Lung (tissue), 11 donors: ENCODE measurements at regions not wholly inside any gene's neighbourhood (a gene's known extent, or its start where the extent isn't known, plus 50 kb on each side); places are given as distances from the start of the nearest gene placed in this dataset.

Experiments used
- ATAC-seq: fragments of 200-7000 bp; cut with Tn5 transposase; one replicate; pipeline ENCODE4 v1.9.1; 2020; ENCODE audit warnings: moderate number of reproducible peaks; ENCODE audit not compliant: insufficient read depth, low FRiP score
- DNase-seq, 3 donors: peaks; one replicate each; pipeline ENCODE4 v3.0.0-alpha.2; 2013 to 2017
- H3K27ac ChIP-seq, 2 donors: one replicate each; pipeline ENCODE4 v1.5.1; 2013; ENCODE audit warnings: mild to moderate bottlenecking in 2 of 2, moderate library complexity in 2 of 2, control low read depth in 1 of 2, inconsistent platforms in 1 of 2, low read depth in 1 of 2, low read length in 1 of 2
- H3K27me3 ChIP-seq, 3 donors: one replicate each; pipeline ENCODE4 v1.5.1; 2013; ENCODE audit warnings: low read length in 2 of 3; ENCODE audit not compliant: control insufficient read depth in 3 of 3, insufficient read depth in 3 of 3
- H3K36me3 ChIP-seq, 4 donors: one replicate each; pipeline ENCODE4 v1.5.1; 2013; ENCODE audit warnings: low read length in 4 of 4, mild to moderate bottlenecking in 1 of 4, moderate library complexity in 1 of 4; ENCODE audit not compliant: control insufficient read depth in 4 of 4, insufficient read depth in 4 of 4
- H3K4me1 ChIP-seq, 5 donors: one replicate each; pipeline ENCODE4 v1.5.1; 2013; ENCODE audit warnings: low read length in 5 of 5, mild to moderate bottlenecking in 2 of 5, moderate library complexity in 1 of 5; ENCODE audit not compliant: control insufficient read depth in 5 of 5, insufficient read depth in 5 of 5
- H3K4me3 ChIP-seq: one replicate; pipeline ENCODE4 v1.5.1; 2013; ENCODE audit warnings: mild to moderate bottlenecking, control low read depth, moderate library complexity
- H3K9ac ChIP-seq, 2 donors: one replicate each; pipeline ENCODE4 v1.5.1; 2013; ENCODE audit warnings: low read length in 2 of 2, control low read depth in 1 of 2; ENCODE audit not compliant: insufficient read depth in 1 of 2
- H3K9me3 ChIP-seq, 4 donors: one replicate each; pipeline ENCODE4 v1.5.1; 2013; ENCODE audit warnings: low read length in 3 of 4, mild to moderate bottlenecking in 1 of 4, moderate library complexity in 1 of 4; ENCODE audit not compliant: control insufficient read depth in 4 of 4, insufficient read depth in 3 of 4
- WGBS, 2 donors: extraction: QIAGEN DNeasy Blood & Tissue Kit; methylation state at CpG; one replicate each; pipeline ENCODE4 v1.1.7; 2013; 5-methylcytosine and 5-hydroxymethylcytosine counted together
- TF ChIP-seq, protein P1 (sequence below): IDR thresholded peaks from 2 replicates; pipeline ENCODE4 v1.5.1; 2012; ENCODE audit warnings: mild to moderate bottlenecking; ENCODE audit errors: control extremely low read depth, extremely low read depth
- donor health status: control.
- donor health status: control.
- donor health status: Bipolar disorder and iron deficiency.
- donor health status: healthy.
- donor health status: DM: yes; HTN: yes; CAD: no.

DNA sequence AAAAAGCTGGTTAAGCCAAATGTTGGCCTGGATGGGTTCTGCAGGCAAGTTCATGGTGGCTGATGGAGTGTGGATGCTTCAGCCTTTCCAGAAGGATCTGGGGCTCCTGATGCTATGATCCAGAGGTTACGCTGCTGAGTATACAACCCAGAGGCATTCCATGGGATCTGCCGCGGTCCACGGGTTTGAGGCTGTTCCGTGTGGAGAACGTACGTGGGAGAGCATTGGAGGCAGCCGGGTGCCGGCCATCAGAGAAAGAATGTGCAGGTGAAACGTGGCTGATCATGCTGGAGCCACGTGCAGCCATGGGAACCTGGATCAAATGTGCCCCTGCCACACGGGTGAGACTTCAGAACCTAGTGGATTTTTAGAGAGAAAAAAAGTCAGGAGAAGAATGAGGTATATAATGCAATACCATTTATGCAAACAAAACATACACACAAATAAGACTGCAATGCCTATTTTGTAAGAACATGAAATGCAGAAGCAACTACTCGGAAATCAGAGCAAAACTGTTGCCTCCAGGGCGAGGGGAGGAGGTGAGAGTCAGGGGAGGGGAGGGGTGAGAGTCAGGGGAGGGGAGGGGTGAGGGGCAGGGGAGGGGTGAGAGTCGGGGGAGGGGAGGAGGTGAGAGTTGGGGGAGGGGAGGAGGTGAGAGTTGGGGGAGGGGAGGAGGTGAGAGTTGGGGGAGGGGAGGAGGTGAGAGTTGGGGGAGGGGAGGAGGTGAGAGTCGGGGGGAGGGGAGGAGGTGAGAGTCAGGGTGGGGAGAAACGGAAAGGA, 116.5 kb upstream of the C1orf174 start:
- H3K9ac ChIP-seq = no peak overlapping the region
- peaks cover 0 to 4% (median 3%) of the 10 kb centered on the region in 3 donors for H3K27me3 ChIP-seq
- no peak overlapping the region for H3K27ac ChIP-seq
- no peaks in the 10 kb centered on the region for H3K4me1 ChIP-seq
- no peak for DNase-seq
- no peak overlapping the region for H3K4me3 ChIP-seq
- no peak for ATAC-seq
- H3K36me3 ChIP-seq = no peaks in the 10 kb centered on the region
- 75 to 81% methylated on average over 15 to 16 of the region's 17 CpGs for WGBS, 2 donors
- TF ChIP-seq, protein P1, sequence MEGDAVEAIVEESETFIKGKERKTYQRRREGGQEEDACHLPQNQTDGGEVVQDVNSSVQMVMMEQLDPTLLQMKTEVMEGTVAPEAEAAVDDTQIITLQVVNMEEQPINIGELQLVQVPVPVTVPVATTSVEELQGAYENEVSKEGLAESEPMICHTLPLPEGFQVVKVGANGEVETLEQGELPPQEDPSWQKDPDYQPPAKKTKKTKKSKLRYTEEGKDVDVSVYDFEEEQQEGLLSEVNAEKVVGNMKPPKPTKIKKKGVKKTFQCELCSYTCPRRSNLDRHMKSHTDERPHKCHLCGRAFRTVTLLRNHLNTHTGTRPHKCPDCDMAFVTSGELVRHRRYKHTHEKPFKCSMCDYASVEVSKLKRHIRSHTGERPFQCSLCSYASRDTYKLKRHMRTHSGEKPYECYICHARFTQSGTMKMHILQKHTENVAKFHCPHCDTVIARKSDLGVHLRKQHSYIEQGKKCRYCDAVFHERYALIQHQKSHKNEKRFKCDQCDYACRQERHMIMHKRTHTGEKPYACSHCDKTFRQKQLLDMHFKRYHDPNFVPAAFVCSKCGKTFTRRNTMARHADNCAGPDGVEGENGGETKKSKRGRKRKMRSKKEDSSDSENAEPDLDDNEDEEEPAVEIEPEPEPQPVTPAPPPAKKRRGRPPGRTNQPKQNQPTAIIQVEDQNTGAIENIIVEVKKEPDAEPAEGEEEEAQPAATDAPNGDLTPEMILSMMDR = no peak
- H3K9me3 ChIP-seq = peaks cover 0 to 6% (median 0%) of the 10 kb centered on the region in 4 donors

DNA sequence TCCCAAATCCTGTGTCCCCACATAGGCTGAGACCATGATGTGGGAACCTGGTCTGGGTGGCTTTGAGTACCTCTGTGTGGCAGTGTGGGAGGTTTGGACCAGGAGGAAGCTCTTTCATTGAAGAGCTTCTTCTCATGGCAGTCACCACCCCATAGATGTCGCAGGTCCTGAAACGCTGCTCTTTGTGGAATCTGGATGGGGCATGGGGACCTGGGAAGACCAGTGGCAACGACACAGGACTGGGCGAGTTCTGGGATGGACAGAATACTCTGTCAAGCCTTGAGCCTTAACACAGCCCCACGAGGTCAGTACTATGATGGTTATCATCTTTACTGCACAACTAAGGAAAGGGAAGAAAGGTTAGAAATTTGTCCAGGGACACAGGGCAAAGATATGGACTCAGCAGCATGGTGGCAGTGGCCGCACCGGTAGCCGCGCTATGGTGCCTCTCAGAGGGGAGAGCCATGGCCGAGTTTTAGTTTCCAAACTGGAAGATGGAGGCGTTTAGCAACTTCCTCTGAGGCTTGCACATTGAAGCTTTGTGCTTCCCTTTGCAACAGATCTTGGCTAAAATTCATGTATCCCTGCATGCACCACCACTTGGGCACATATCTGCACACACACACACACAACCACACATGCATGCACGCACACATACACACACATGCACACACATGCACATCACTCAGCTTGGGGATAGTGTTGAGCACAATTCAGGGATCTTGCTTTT, 117.7 kb upstream of the C1orf174 start:
- TF ChIP-seq, protein P1 = no peak
- peaks cover 0 to 6% (median 0%) of the 10 kb centered on the region in 4 donors for H3K9me3 ChIP-seq
- no peak for DNase-seq
- ATAC-seq = no peak
- no peak overlapping the region for H3K4me3 ChIP-seq
- no peak overlapping the region for H3K9ac ChIP-seq
- no peak overlapping the region for H3K27ac ChIP-seq
- no peaks in the 10 kb centered on the region for H3K4me1 ChIP-seq
- no peaks in the 10 kb centered on the region for H3K36me3 ChIP-seq
- peaks cover 0 to 3% (median 1%) of the 10 kb centered on the region in 3 donors for H3K27me3 ChIP-seq
- 71 to 79% methylated on average over 12 of the region's 12 CpGs for WGBS, 2 donors

DNA sequence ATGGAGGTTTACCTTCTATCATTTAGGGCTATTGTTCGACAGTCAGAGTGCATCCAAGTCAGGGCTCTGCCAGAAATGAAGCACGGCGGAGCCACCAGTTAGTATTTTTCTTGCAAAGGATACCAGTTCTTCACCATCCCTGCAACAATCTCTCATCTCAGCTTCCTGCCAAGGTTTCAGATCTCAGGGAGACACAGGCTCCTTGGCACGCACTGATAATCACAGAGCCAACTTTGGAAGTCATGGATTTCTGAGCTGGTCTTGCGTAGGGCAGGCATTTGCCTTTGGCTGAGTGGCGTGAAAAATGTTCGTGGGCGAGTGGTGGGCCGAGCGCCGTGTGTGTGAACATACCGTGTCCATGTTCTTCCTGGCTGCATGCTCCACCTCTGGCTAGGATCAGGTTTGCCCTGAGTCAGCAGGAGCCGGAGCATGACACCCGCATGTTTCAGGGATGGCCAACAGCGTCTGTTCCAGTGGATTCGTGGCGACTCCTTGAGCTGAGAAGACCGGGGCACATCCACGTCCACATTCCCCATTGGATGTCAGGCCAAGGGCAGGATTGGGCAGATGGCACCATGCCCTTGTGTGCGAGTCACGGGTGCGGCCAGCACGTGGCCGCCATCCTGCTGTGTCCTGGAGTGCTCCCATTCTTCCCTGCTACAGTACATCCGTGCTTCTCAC, 118.5 kb upstream of the C1orf174 start:
- H3K4me3 ChIP-seq = no peak overlapping the region
- WGBS, 2 donors = 90% methylated on average over 25 of the region's 25 CpGs
- H3K27me3 ChIP-seq = peaks cover 0 to 3% (median 0%) of the 10 kb centered on the region in 3 donors
- TF ChIP-seq, protein P1 = no peak
- H3K9ac ChIP-seq = no peak overlapping the region
- H3K4me1 ChIP-seq = no peaks in the 10 kb centered on the region
- H3K36me3 ChIP-seq = no peaks in the 10 kb centered on the region
- no peak for ATAC-seq
- no peak for DNase-seq
- no peak overlapping the region for H3K27ac ChIP-seq
- peaks cover 0 to 6% (median 0%) of the 10 kb centered on the region in 4 donors for H3K9me3 ChIP-seq
